H9 (cell line): ENCODE measurements at regions not wholly inside any gene's neighbourhood (a gene's known extent, or its start where the extent isn't known, plus 50 kb on each side); places are given as distances from the start of the nearest gene placed in this dataset.

ENCODE experiments used
- DNase-seq: peaks from one replicate; pipeline ENCODE4 v3.0.0-alpha.2; 2017
- H2AFZ ChIP-seq: one replicate; pipeline ENCODE4 v1.6.1; 2013; ENCODE audit warnings: mild to moderate bottlenecking, low read length, control low read depth, moderate library complexity
- H2AK5ac ChIP-seq: 2 replicates; pipeline ENCODE4 v1.6.1; 2013; ENCODE audit warnings: low read length, control low read depth, mixed read lengths; ENCODE audit not compliant: insufficient read length
- H2BK120ac ChIP-seq: one replicate; pipeline ENCODE4 v1.6.1; 2013; ENCODE audit warnings: low read depth, mild to moderate bottlenecking, low read length, control low read depth, inconsistent platforms; ENCODE audit not compliant: poor library complexity, severe bottlenecking
- H2BK12ac ChIP-seq: 2 replicates; pipeline ENCODE4 v1.6.1; 2013; ENCODE audit warnings: low read length, control low read depth, mixed read lengths, low read depth; ENCODE audit not compliant: insufficient read length
- H2BK15ac ChIP-seq: 2 replicates; pipeline ENCODE4 v1.6.1; 2013; ENCODE audit warnings: low read depth, low read length, control low read depth
- H2BK20ac ChIP-seq: one replicate; pipeline ENCODE4 v1.6.1; 2013; ENCODE audit warnings: low read depth, mild to moderate bottlenecking, low read length, control low read depth, inconsistent platforms; ENCODE audit not compliant: poor library complexity, severe bottlenecking
- H2BK5ac ChIP-seq: 2 replicates; pipeline ENCODE4 v1.6.1; 2013; ENCODE audit warnings: low read length, control low read depth, mixed read lengths; ENCODE audit not compliant: insufficient read length
- H3K14ac ChIP-seq: 2 replicates; pipeline ENCODE4 v1.6.1; 2013; ENCODE audit warnings: low read length, control low read depth; ENCODE audit not compliant: insufficient read depth
- H3K18ac ChIP-seq: 2 replicates; pipeline ENCODE4 v1.6.1; 2013; ENCODE audit warnings: low read depth, mild to moderate bottlenecking, mixed read lengths, low read length, control low read depth; ENCODE audit not compliant: insufficient read length
- H3K23ac ChIP-seq: 2 replicates; pipeline ENCODE4 v1.6.1; 2013; ENCODE audit warnings: low read length, control low read depth, mixed read lengths, low read depth; ENCODE audit not compliant: insufficient read length
- H3K23me2 ChIP-seq: 2 replicates; pipeline ENCODE4 v1.6.1; 2013; ENCODE audit warnings: low read depth, mild to moderate bottlenecking, mixed read lengths, low read length, control low read depth; ENCODE audit not compliant: insufficient read length, poor library complexity, severe bottlenecking
- H3K27ac ChIP-seq: 2 replicates; pipeline ENCODE4 v1.5.1; 2013; ENCODE audit warnings: low read length, control low read depth, mixed read lengths, low read depth; ENCODE audit not compliant: insufficient read length
- H3K27me3 ChIP-seq: 2 replicates; pipeline ENCODE4 v1.6.1; 2013; ENCODE audit warnings: low read length, control low read depth, inconsistent platforms; ENCODE audit not compliant: insufficient read depth
- H3K4ac ChIP-seq: 2 replicates; pipeline ENCODE4 v1.6.1; 2013; ENCODE audit warnings: low read depth, mild to moderate bottlenecking, control low read depth, inconsistent platforms, low read length, moderate library complexity
- H3K4me1 ChIP-seq: 2 replicates; pipeline ENCODE4 v1.6.1; 2013; ENCODE audit warnings: low read length, control low read depth, inconsistent platforms; ENCODE audit not compliant: insufficient read depth
- H3K4me2 ChIP-seq: 2 replicates; pipeline ENCODE4 v1.6.1; 2013; ENCODE audit warnings: low read length, control low read depth, mixed read lengths; ENCODE audit not compliant: insufficient read length, insufficient read depth
- H3K56ac ChIP-seq: 2 replicates; pipeline ENCODE4 v1.6.1; 2013; ENCODE audit warnings: low read depth, mild to moderate bottlenecking, mixed read lengths, low read length, control low read depth; ENCODE audit not compliant: insufficient read length
- H3K79me1 ChIP-seq: 2 replicates; pipeline ENCODE4 v1.6.1; 2013; ENCODE audit warnings: low read depth, mild to moderate bottlenecking, moderate library complexity, low read length, control low read depth, inconsistent platforms; ENCODE audit not compliant: insufficient read depth, poor library complexity, severe bottlenecking
- H3K79me2 ChIP-seq: 2 replicates; pipeline ENCODE4 v1.6.1; 2013; ENCODE audit warnings: low read length, control low read depth, inconsistent platforms; ENCODE audit not compliant: insufficient read depth
- H3K9ac ChIP-seq: 2 replicates; pipeline ENCODE4 v1.6.1; 2013; ENCODE audit warnings: low read length, control low read depth, mixed read lengths; ENCODE audit not compliant: insufficient read length; ENCODE audit errors: extremely low read depth
- H3K9me3 ChIP-seq: one replicate; pipeline ENCODE4 v1.6.1; 2013; ENCODE audit warnings: low read depth, low read length, inconsistent platforms; ENCODE audit not compliant: control insufficient read depth
- H3T11ph ChIP-seq: one replicate; pipeline ENCODE4 v1.6.1; 2013; ENCODE audit warnings: mild to moderate bottlenecking, low read length, control low read depth, inconsistent platforms
- H4K20me1 ChIP-seq: one replicate; pipeline ENCODE4 v1.6.1; 2013; ENCODE audit not compliant: control insufficient read depth, insufficient read length, insufficient read depth
- H4K5ac ChIP-seq: 2 replicates; pipeline ENCODE4 v1.6.1; 2013; ENCODE audit warnings: low read depth, mild to moderate bottlenecking, mixed read lengths, low read length, control low read depth; ENCODE audit not compliant: insufficient read length
- H4K8ac ChIP-seq: replicated peaks from 2 replicates; pipeline ENCODE4 v1.6.1; 2013; ENCODE audit warnings: low read length, control low read depth, mixed read lengths, low read depth; ENCODE audit not compliant: insufficient read length
- H4K91ac ChIP-seq: 2 replicates; pipeline ENCODE4 v1.6.1; 2013; ENCODE audit warnings: low read depth, mild to moderate bottlenecking, moderate library complexity, mixed read lengths, low read length, control low read depth; ENCODE audit not compliant: insufficient read length
- H3K27ac Mint-ChIP-seq, 3 experiments: 2 replicates in 2 of 3; 3 replicates in 1 of 3; pipeline ENCODE4 v1.8.0; 2020 to 2021; ENCODE audit warnings: mixed read lengths in 3 of 3, mild to moderate bottlenecking in 1 of 3, moderate library complexity in 1 of 3
- H3K27me3 Mint-ChIP-seq: 2 replicates; pipeline ENCODE4 v1.8.0; 2021; ENCODE audit warnings: low read depth, mild to moderate bottlenecking, moderate library complexity, mixed read lengths
- H3K36me3 Mint-ChIP-seq, 3 experiments: 2 replicates in 2 of 3; 3 replicates in 1 of 3; pipeline ENCODE4 v1.8.0; 2020 to 2021; ENCODE audit warnings: low read depth in 3 of 3, mixed read lengths in 3 of 3; ENCODE audit not compliant: insufficient read depth in 1 of 3
- H3K4me1 Mint-ChIP-seq, 2 experiments: 2 replicates each; pipeline ENCODE4 v1.8.0; 2020; ENCODE audit warnings: mixed read lengths in 2 of 2
- H3K4me3 Mint-ChIP-seq, 2 experiments: 2 replicates in 1 of 2; 3 replicates in 1 of 2; pipeline ENCODE4 v1.8.0; 2020 to 2021; ENCODE audit warnings: mild to moderate bottlenecking in 2 of 2, mixed read lengths in 2 of 2, moderate library complexity in 1 of 2
- H3K9me3 Mint-ChIP-seq, 2 experiments: 2 replicates in 1 of 2; 3 replicates in 1 of 2; pipeline ENCODE4 v1.8.0; 2020; ENCODE audit warnings: mild to moderate bottlenecking in 2 of 2, mixed read lengths in 2 of 2, moderate library complexity in 1 of 2
- WGBS: extraction: QIAGEN DNeasy Blood & Tissue Kit; methylation state at CpG from one replicate; pipeline ENCODE4 v1.1.7; 2013; ENCODE audit warnings: missing lambda C conversion rate, low lambda C conversion rate, mixed read lengths; ENCODE audit not compliant: insufficient read length; ENCODE audit errors: extremely low coverage; 5-methylcytosine and 5-hydroxymethylcytosine counted together
- TF ChIP-seq, protein P1 (sequence below): fragments of 200-600 bp; sonication (generic); conservative IDR thresholded peaks from 3 replicates; pipeline ENCODE4 v1.8.0; 2021; ENCODE audit warnings: antibody characterized with exemption, mild to moderate bottlenecking

DNA sequence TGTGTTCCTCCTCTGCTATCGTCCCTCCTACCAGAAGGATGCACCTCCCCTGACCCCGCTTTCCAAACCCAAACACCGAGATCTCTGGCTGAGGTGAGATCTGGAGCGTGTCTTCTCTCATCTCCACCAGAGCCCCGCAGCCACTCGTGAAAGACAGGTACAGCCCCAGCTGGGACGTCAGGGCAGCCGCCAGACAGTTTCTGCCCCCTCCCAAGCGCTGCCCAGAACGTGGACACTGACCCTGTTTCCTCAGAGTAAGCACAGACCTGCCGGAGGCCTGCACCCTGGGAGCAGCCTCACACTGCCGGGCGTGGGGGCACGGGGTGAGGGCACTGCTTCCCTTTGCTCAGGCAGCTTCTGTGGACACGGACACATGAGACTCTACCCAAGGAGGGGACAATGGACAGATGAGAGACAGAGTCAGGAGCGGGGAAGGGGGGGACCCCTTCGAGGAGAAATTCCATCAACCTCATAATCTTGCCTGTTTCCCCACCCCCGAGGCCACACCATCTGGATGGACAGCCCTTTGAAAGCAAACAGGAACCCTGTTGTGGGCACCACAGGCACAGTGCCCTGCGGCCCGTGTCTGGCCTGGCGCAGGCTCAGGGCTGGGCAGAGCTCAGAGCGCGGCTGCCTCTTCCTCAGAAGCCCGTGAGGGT, 210.6 kb downstream of the DLL1 start:
- Mint-ChIP-seq H3K36me3 (peaks cover 3 to 6% (median 4%) of the 10 kb centered on the region in 3 experiments), H3K9me3 (peaks cover 12 to 16% of the 10 kb centered on the region in 2 experiments), H3K4me1 (peaks cover 0 to 5% of the 10 kb centered on the region in 2 experiments; a peak in 1 of 4 replicates), H3K27ac (no peak overlapping the region), H3K4me3 (no peak overlapping the region), H3K27me3 (peaks cover 2% of the 10 kb centered on the region; the same call in 1 of the 2 replicates)
- H4K20me1 ChIP-seq, result no peaks in the 10 kb centered on the region
- H2AFZ ChIP-seq, result no peak overlapping the region
- H3K27me3 ChIP-seq, result no peaks in the 10 kb centered on the region
- no CpG with 5 or more reads among the region's 24 CpGs for WGBS
- no peak overlapping the region for H4K5ac ChIP-seq
- TF ChIP-seq, protein P1, sequence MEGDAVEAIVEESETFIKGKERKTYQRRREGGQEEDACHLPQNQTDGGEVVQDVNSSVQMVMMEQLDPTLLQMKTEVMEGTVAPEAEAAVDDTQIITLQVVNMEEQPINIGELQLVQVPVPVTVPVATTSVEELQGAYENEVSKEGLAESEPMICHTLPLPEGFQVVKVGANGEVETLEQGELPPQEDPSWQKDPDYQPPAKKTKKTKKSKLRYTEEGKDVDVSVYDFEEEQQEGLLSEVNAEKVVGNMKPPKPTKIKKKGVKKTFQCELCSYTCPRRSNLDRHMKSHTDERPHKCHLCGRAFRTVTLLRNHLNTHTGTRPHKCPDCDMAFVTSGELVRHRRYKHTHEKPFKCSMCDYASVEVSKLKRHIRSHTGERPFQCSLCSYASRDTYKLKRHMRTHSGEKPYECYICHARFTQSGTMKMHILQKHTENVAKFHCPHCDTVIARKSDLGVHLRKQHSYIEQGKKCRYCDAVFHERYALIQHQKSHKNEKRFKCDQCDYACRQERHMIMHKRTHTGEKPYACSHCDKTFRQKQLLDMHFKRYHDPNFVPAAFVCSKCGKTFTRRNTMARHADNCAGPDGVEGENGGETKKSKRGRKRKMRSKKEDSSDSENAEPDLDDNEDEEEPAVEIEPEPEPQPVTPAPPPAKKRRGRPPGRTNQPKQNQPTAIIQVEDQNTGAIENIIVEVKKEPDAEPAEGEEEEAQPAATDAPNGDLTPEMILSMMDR, result no peak
- no peak overlapping the region for H2BK12ac ChIP-seq
- no peaks in the 10 kb centered on the region for H3K79me2 ChIP-seq
- no peak overlapping the region for H2BK20ac ChIP-seq
- no peak overlapping the region for H3K56ac ChIP-seq
- H2BK15ac ChIP-seq, result no peak overlapping the region
- no peak overlapping the region for H2BK5ac ChIP-seq
- H3K18ac ChIP-seq, result no peak overlapping the region
- peaks cover 7% of the 10 kb centered on the region for H3K9me3 ChIP-seq
- no peak overlapping the region for H3K27ac ChIP-seq
- no peak overlapping the region for H4K8ac ChIP-seq
- H2BK120ac ChIP-seq, result no peak overlapping the region
- no peaks in the 10 kb centered on the region for H3K23me2 ChIP-seq
- H3K9ac ChIP-seq, result no peak overlapping the region
- no peaks in the 10 kb centered on the region for H3K4me1 ChIP-seq
- H3K14ac ChIP-seq, result no peak overlapping the region
- no peak overlapping the region for H3T11ph ChIP-seq
- no peaks in the 10 kb centered on the region for H3K79me1 ChIP-seq
- H3K23ac ChIP-seq, result no peak overlapping the region
- H3K4me2 ChIP-seq, result no peak overlapping the region
- no peak overlapping the region for H3K4ac ChIP-seq
- no peak overlapping the region for H2AK5ac ChIP-seq
- no peak overlapping the region for H4K91ac ChIP-seq
- no peak for DNase-seq
